Activated CD4-positive, alpha-beta T cell treated with anti-CD3 and anti-CD28 coated beads for 36 hours (primary cell): ENCODE measurements at regions not wholly inside any gene's neighbourhood (a gene's known extent, or its start where the extent isn't known, plus 50 kb on each side); places are given as distances from the start of the nearest gene placed in this dataset.

Experiments used
- ATAC-seq: fragments of 200-7000 bp; cut with Tn5 transposase; one replicate; pipeline ENCODE4 v1.10.0; 2021; ENCODE audit warnings: mild to moderate bottlenecking, moderate library complexity
- CTCF ChIA-PET: fragments of 350-600 bp; sonication (Branson Sonifier 250); formaldehyde crosslinking; loops from one replicate; lab custom pipeline; 2021; ENCODE audit warnings: antibody characterized with exemption; lab: Charles Lee
- POLR2A ChIA-PET: fragments of 350-600 bp; sonication (Branson Sonifier 250); formaldehyde crosslinking; loops from one replicate; lab custom pipeline; 2021; ENCODE audit warnings: antibody characterized with exemption, inconsistent platforms; lab: Charles Lee
- DNase-seq: peaks from one replicate; pipeline ENCODE4 v3.0.0-alpha.2; 2020
- H3K27ac Mint-ChIP-seq: one replicate; pipeline ENCODE4 v1.8.0; 2021; ENCODE audit warnings: mixed read lengths
- H3K27me3 Mint-ChIP-seq: one replicate; pipeline ENCODE4 v1.8.0; 2021; ENCODE audit warnings: mixed read lengths
- H3K36me3 Mint-ChIP-seq: one replicate; pipeline ENCODE4 v1.8.0; 2021; ENCODE audit warnings: low read depth, mixed read lengths
- H3K4me1 Mint-ChIP-seq: one replicate; pipeline ENCODE4 v1.8.0; 2021; ENCODE audit warnings: mixed read lengths
- H3K4me3 Mint-ChIP-seq: one replicate; pipeline ENCODE4 v1.8.0; 2021; ENCODE audit warnings: mild to moderate bottlenecking, moderate library complexity, mixed read lengths
- H3K9me3 Mint-ChIP-seq: one replicate; pipeline ENCODE4 v1.8.0; 2021; ENCODE audit warnings: low read depth, mixed read lengths
- intact Hi-C, 2 experiments: fragments of 100-400 bp; cut with DNase I in 1 of 2; cut with micrococcal nuclease in 1 of 2; formaldehyde crosslinking; loops; one replicate each; pipeline versions ENCODE4 v1.14.2 to v1.15.1; 2022 to 2024; cut with DNase I, micrococcal nuclease

DNA sequence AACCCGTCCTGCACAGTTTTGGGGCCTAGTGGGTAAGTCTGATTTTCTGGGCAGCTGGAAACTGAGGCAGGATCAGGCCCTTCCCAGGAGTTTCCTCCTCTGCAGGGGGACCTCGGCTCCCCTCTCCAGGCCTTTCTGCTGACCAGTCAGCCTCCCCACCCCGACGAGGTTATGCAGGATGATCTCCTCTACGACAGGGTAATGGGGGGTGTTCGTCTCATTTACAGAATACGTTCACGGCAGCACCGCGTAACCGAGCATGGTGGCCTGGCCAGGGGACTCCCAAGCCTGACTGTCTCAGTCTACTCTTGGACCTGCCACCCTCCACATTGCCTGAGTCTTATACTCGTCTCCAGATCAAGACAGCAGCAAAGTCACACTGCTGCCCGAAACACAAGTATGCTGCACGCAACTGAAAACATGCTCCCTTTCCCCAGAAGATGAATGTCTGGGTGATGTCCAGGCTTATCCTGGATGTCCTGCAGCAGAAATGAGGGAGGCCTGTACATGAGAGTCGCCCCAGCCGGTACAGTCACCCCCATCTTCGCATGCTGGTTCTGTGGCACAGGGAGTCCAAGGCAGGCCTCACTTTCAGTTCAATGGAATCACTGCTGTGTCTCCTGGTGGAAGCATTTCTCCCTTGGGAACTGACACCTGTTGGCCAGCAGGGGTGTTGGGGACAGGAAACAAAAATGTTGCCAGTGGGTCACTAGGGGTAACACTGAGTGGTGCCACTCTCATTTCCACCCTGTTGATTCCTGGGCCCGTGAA is 120.8 kb downstream of the SOX1 start:
- ChIA-PET CTCF (no interaction called here), POLR2A (no interaction called here)
- Mint-ChIP-seq H3K4me3 (no peak overlapping the region), H3K9me3 (peaks cover under 1% of the 10 kb centered on the region), H3K36me3 (no peaks in the 10 kb centered on the region), H3K27ac (no peak overlapping the region), H3K4me1 (no peaks in the 10 kb centered on the region), H3K27me3 (no peaks in the 10 kb centered on the region)
- DNase-seq, result no peak
- ATAC-seq, result no peak
- intact Hi-C loops, result no loop called here

DNA sequence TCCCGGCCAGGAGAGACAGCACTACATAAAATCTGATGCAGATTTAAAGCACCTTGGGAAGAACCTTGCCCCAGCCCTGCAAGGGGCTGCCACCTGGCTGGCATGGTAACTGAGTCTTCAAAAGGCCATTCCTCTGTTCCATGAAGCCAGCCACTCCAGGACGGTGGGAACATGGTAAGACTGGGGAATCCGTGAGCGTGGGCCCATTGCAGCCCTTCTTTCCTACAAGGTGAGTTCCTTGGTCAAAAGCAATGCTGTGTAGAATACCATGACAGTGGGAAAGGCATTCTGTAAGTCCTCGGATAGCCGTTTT is 121.3 kb downstream of the SOX1 start:
- ATAC-seq, result no peak
- intact Hi-C loops, result no loop called here
- DNase-seq, result no peak
- ChIA-PET CTCF (no interaction called here), POLR2A (no interaction called here)
- no peak overlapping the region for H3K4me3 Mint-ChIP-seq
- no peaks in the 10 kb centered on the region for H3K27me3 Mint-ChIP-seq
- H3K9me3 Mint-ChIP-seq, result peaks cover 6% of the 10 kb centered on the region
- no peak overlapping the region for H3K27ac Mint-ChIP-seq
- H3K36me3 Mint-ChIP-seq, result no peaks in the 10 kb centered on the region
- H3K4me1 Mint-ChIP-seq, result no peaks in the 10 kb centered on the region

DNA sequence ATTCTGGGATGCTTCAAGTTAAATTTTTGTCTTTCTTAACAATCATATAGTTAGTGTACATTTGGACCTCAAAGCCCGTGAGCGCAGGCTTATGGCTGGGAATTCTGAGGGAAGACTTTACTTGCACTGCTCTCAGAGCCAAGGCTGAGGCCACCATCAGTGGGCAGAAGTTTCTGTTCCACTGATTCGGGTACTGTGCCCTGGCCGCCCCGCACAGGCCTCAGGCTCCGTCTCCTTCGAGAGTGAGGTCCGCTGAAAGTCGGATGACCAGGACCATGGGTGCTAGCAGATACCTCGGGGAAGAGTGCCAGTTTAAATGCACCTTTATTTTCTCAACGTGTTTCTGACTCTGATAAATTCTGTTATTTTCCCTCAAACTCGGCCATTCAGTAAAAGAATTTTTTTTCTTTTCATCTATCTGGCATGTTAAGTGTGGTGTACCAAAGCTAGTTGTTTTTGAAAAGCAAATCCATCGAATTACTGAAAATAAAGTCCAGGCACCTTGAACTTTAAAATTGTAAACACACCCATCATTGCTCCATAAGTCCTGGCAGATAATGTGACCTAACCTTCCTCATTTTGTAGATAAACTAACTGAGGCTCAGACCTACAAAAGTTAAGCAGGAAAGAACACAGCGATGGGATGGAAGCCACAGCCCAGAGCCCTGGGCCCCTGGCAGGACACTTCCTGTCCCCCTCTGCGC is 126.7 kb downstream of the SOX1 start:
- POLR2A ChIA-PET, result no interaction called here
- peaks cover 6% of the 10 kb centered on the region for H3K9me3 Mint-ChIP-seq
- DNase-seq (no peak), ATAC-seq (no peak)
- CTCF ChIA-PET, result interaction anchor here (0.7 to 0.8 kb wide), 2 partner anchors 27 to 1458 kb away, joined by 3 read pairs; no protein-coding TSS in a partner anchor
- no peaks in the 10 kb centered on the region for H3K4me1 Mint-ChIP-seq
- H3K4me3 Mint-ChIP-seq, result no peak overlapping the region
- no peak overlapping the region for H3K27ac Mint-ChIP-seq
- intact Hi-C loops, result no loop called here
- H3K27me3 Mint-ChIP-seq, result peaks cover 4% of the 10 kb centered on the region
- H3K36me3 Mint-ChIP-seq, result no peaks in the 10 kb centered on the region

DNA sequence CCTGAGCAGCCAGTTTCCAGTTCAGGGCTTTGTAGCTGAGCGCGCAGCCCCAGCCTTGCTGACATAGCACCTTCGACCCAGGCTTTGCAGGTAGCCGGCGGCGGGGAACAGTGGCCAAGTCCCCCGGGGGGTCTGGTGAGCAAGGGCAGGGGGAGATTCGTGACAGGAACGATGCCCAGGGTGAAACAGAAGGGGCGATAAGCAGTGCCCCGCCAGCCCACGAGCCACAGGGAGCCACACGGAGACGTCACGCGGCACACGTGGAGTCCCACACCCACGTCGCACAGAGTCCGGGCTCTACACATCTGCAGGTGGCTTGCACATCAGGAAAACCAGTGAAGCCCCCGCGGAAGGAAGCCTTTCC is 127.2 kb downstream of the SOX1 start:
- POLR2A ChIA-PET, result no interaction called here
- no peaks in the 10 kb centered on the region for H3K4me1 Mint-ChIP-seq
- H3K9me3 Mint-ChIP-seq, result peaks cover 6% of the 10 kb centered on the region
- no peak for ATAC-seq
- CTCF ChIA-PET, result interaction anchor here (0.7 kb wide), 1 partner anchor 1457 kb away, joined by 3 read pairs; no protein-coding TSS in a partner anchor
- H3K27me3 Mint-ChIP-seq, result peaks cover 4% of the 10 kb centered on the region
- intact Hi-C loops, result no loop called here
- H3K27ac Mint-ChIP-seq, result no peak overlapping the region
- H3K4me3 Mint-ChIP-seq, result no peak overlapping the region
- no peak for DNase-seq
- no peaks in the 10 kb centered on the region for H3K36me3 Mint-ChIP-seq

DNA sequence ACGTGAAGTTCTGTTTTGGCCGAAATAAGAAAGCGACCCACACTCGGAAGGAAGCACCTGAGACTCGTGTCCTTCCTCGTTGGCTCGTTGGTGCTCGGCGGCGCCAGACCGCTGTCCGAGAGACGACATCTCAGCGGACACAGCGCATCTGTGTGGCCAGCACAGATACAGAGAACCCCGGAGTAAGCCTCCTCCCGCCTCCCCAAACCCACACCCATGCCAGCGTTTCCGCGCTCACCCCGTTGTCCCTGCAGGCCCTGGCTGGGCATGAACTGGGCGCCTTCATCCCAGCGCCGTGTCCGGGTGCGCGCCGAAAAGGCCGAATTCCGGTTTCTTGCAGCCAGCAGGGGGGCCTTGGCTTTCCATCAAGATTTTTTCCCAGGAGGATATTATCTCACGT is 127.6 kb downstream of the SOX1 start:
- H3K27ac Mint-ChIP-seq, result no peak overlapping the region
- ChIA-PET POLR2A (no interaction called here), CTCF (no interaction called here)
- no peak for ATAC-seq
- no peaks in the 10 kb centered on the region for H3K4me1 Mint-ChIP-seq
- no peaks in the 10 kb centered on the region for H3K36me3 Mint-ChIP-seq
- no peak for DNase-seq
- H3K4me3 Mint-ChIP-seq, result no peak overlapping the region
- peaks cover 4% of the 10 kb centered on the region for H3K27me3 Mint-ChIP-seq
- intact Hi-C loops, result no loop called here
- peaks cover 6% of the 10 kb centered on the region for H3K9me3 Mint-ChIP-seq

DNA sequence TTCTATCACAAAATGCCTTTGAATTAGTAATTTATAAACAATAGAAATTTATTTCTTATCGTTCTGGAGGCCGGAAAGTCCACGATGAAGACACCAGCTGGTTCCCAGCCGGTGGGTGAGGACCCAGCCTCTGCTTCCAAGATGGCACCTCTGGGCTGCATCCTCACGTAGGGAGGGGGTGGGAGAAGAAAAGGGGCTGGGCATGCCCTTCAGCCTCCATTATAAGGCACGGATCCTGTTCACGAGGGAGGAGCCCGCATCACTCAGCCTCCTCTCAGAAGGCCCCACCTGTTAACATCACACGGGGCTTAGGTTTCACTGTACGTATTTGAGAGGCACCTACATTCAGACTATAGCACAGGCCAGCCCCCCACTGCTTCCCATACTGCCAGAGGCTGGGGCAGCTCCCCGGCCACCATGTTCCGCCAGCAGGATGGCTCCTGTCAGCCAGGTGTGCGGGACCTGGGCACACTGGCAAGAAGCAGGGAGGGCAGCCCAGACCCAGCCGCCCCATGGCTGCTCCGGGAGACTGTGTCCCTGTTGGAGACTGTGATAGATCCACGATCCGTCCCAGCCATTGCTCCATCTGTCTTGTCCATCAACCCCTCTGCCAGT is 131.6 kb downstream of the SOX1 start:
- Mint-ChIP-seq H3K27ac (no peak overlapping the region), H3K4me3 (no peak overlapping the region), H3K27me3 (peaks cover 9% of the 10 kb centered on the region), H3K9me3 (no peaks in the 10 kb centered on the region), H3K36me3 (no peaks in the 10 kb centered on the region), H3K4me1 (no peaks in the 10 kb centered on the region)
- no peak for ATAC-seq
- CTCF ChIA-PET, result no interaction called here
- intact Hi-C loops, result no loop called here
- no peak for DNase-seq
- POLR2A ChIA-PET, result no interaction called here

DNA sequence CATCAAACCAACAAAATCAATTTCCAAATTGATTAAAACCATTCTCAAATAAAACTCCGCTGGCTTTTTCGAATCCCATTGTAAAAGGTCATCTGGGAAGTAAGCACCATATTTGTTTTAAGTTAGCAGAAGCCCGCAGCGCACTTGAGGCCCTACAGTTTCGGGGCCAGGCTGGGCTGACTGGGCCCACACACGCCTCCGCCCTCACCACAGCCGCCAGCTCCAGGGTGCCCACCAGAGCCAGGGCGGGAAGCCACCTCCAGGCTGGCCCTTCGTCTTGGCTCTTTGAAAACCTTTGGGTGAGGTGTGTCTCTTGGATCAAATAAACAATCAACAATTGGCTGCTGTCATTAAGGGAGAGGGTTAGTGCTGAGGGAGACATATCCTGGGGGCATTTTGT is 133.3 kb downstream of the SOX1 start:
- no peak for DNase-seq
- POLR2A ChIA-PET, result no interaction called here

DNA sequence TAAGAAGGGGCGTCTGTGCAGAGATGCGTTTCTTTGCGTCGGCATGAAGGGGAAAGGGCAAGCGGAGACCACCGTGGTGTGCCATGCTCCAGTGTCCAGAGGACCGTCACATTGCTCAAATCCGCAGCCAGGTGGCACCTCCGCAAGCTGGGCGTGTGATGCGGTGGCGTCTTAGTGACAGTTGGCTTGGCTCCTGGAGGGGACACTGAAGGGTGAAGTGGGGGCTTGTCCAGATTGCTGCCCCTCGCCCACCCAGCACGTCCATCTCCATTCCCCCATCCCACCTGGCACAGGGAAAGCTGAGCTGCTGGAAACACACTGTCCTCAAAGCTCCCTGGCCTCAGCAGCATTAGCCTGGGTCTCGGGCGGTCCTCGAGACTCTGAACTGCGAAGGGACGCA is 135.3 kb downstream of the SOX1 start:
- CTCF ChIA-PET, result no interaction called here
- intact Hi-C loops, result no loop called here
- no peak overlapping the region for H3K4me3 Mint-ChIP-seq
- DNase-seq, result no peak
- no peak for ATAC-seq
- POLR2A ChIA-PET, result no interaction called here
- no peaks in the 10 kb centered on the region for H3K36me3 Mint-ChIP-seq
- H3K27me3 Mint-ChIP-seq, result peaks cover 31% of the 10 kb centered on the region
- no peaks in the 10 kb centered on the region for H3K9me3 Mint-ChIP-seq
- H3K27ac Mint-ChIP-seq, result no peak overlapping the region
- H3K4me1 Mint-ChIP-seq, result peaks cover 6% of the 10 kb centered on the region

More for the DNA sequence above, 133.3 kb downstream of the SOX1 start:
- ATAC-seq, result no peak
- no peaks in the 10 kb centered on the region for H3K36me3 Mint-ChIP-seq
- CTCF ChIA-PET, result no interaction called here
- H3K4me1 Mint-ChIP-seq, result peaks cover 2% of the 10 kb centered on the region
- peaks cover 26% of the 10 kb centered on the region for H3K27me3 Mint-ChIP-seq
- no peak overlapping the region for H3K4me3 Mint-ChIP-seq
- H3K9me3 Mint-ChIP-seq, result no peaks in the 10 kb centered on the region
- intact Hi-C loops, result no loop called here
- no peak overlapping the region for H3K27ac Mint-ChIP-seq

DNA sequence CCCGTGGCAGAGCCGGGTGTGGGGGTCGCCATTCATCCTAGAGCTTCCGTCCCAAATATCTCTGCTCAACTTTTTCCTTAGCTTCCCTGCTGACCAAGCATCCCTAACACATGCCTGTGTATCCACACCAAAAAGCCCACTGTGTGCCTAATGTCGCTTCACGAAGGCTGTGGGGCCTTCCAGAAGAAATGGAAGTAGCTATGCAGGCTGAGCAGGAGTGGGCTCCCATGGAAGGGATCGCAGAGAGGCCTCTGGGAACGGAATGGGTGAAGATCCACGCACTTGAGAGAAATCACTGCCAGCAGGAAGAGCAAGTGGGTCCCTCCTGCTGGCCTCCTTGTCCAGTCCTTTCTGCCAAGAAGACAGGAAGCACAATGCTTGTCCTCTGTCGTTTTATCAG is 136.0 kb downstream of the SOX1 start:
- H3K36me3 Mint-ChIP-seq, result no peaks in the 10 kb centered on the region
- no peaks in the 10 kb centered on the region for H3K9me3 Mint-ChIP-seq
- no peak overlapping the region for H3K4me3 Mint-ChIP-seq
- no peak overlapping the region for H3K27ac Mint-ChIP-seq
- CTCF ChIA-PET, result no interaction called here
- H3K4me1 Mint-ChIP-seq, result peaks cover 6% of the 10 kb centered on the region
- ATAC-seq, result no peak
- no peak for DNase-seq
- peaks cover 33% of the 10 kb centered on the region for H3K27me3 Mint-ChIP-seq
- POLR2A ChIA-PET, result no interaction called here
- intact Hi-C loops, result no loop called here

DNA sequence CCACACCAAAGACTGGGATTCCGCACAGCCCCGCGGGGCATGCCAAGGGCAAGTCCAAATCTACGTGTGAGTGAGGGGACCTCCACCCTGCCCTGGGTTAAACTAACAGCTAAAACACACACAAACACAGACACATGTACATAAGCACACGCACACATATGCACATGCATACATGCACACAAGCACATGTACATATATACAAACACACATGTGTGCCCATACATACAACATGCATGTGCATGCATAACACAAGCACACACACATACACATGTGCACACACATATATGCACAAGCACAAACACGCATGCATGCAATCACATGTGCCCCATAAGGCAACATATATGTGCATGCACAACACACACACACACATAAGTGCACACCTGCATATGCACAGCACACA is 136.7 kb downstream of the SOX1 start:
- ChIA-PET POLR2A (no interaction called here), CTCF (no interaction called here)
- ATAC-seq (no peak), DNase-seq (no peak)
- H3K9me3 Mint-ChIP-seq, result no peaks in the 10 kb centered on the region
- no peak overlapping the region for H3K4me3 Mint-ChIP-seq
- intact Hi-C loops, result no loop called here
- H3K27ac Mint-ChIP-seq, result no peak overlapping the region
- H3K27me3 Mint-ChIP-seq, result peaks cover 40% of the 10 kb centered on the region
- peaks cover 6% of the 10 kb centered on the region for H3K4me1 Mint-ChIP-seq
- H3K36me3 Mint-ChIP-seq, result no peaks in the 10 kb centered on the region

DNA sequence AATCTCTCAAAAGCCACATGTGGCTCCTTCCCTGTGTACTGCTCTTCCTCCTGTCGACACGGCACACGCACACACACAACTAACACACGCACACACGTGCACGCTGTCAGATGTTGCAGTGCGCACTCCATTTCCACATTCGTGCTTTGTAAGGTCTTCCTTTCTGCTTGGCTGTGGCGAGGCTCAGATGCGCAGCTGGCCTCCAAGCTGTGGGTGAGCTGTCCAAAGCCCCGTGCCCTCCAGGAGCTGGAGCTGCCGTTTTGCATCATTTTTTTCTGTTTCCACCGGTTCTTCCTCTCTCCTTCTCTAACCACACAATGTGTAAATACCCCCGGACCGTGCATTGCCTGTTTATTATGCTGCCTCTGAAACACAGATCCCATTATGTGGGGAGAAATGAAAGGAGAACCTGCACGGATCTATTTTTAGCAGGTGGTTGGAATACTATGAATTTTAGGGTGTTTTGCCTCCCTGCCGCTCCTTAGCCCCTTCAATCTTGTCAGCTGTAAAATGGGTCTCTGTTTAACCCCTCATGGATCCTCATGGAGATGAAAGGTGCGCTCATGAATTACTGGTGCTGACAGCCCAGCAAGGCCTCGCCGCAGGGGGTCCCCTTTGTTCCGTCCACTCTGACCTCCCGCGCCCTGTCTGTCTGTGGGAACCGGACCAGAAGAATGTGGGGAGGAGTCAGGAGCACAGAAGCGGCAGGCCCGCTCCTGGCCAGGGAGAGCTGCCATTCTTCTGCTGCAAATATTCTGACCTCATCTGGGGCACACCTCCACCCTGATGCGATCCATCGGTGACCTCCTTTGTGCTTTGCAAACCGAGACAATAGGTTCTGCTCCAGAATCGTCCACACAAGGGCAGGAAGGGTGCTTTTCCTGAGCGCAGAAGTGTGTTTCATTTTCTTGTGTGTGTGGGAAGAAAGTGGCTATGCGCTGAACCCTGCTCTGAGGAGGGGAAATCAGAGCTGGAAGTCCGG is 137.7 kb downstream of the SOX1 start:
- Mint-ChIP-seq H3K27me3 (peaks cover 41% of the 10 kb centered on the region), H3K4me1 (peaks cover 6% of the 10 kb centered on the region), H3K4me3 (no peak overlapping the region), H3K27ac (no peak overlapping the region), H3K36me3 (no peaks in the 10 kb centered on the region), H3K9me3 (no peaks in the 10 kb centered on the region)
- POLR2A ChIA-PET, result no interaction called here
- CTCF ChIA-PET, result no interaction called here
- intact Hi-C loops, result no loop called here
- no peak for DNase-seq
- ATAC-seq, result no peak
